BJ (cell line): ENCODE measurements at regions not wholly inside any gene's neighbourhood (a gene's known extent, or its start where the extent isn't known, plus 50 kb on each side); places are given as distances from the start of the nearest gene placed in this dataset.
"Not testable (repeated sequence)": the region's sequence is repeated elsewhere in the genome, so short reads cannot be mapped to it uniquely, and the experiment has no call there.

Experiments used
- CTCF ChIA-PET: fragments of 350-600 bp; formaldehyde crosslinking; extraction: SDS; loops from one replicate; lab custom pipeline; 2021; ENCODE audit warnings: antibody characterized with exemption, inconsistent platforms; lab: Yijun Ruan, JAX
- POLR2A ChIA-PET: fragments of 300-600 bp; sonication (Branson Sonifier 250); formaldehyde crosslinking; extraction: SDS; loops from one replicate; lab custom pipeline; 2021; ENCODE audit warnings: antibody characterized with exemption; lab: Charles Lee
- DNase-seq: peaks from one replicate; pipeline ENCODE4 v3.0.0-alpha.2; 2011; ENCODE audit warnings: low read depth
- H3K27me3 ChIP-seq: 2 replicates; pipeline ENCODE4 v1.6.0; 2011; ENCODE audit warnings: low read length; ENCODE audit not compliant: control insufficient read depth, insufficient read depth
- H3K36me3 ChIP-seq: 2 replicates; pipeline ENCODE4 v1.5.1; 2011; ENCODE audit warnings: low read length; ENCODE audit not compliant: control insufficient read depth, insufficient read depth
- H3K4me3 ChIP-seq: 2 replicates; pipeline ENCODE4 v1.5.1; 2011; ENCODE audit warnings: low read depth, mild to moderate bottlenecking, control low read depth, low read length
- TF ChIP-seq, protein P1 (sequence below): IDR thresholded peaks from 2 replicates; pipeline ENCODE4 v1.5.1; 2011; ENCODE audit warnings: low read depth, mild to moderate bottlenecking, control low read depth, inconsistent platforms, low read length, moderate library complexity; ENCODE audit not compliant: insufficient read depth

DNA sequence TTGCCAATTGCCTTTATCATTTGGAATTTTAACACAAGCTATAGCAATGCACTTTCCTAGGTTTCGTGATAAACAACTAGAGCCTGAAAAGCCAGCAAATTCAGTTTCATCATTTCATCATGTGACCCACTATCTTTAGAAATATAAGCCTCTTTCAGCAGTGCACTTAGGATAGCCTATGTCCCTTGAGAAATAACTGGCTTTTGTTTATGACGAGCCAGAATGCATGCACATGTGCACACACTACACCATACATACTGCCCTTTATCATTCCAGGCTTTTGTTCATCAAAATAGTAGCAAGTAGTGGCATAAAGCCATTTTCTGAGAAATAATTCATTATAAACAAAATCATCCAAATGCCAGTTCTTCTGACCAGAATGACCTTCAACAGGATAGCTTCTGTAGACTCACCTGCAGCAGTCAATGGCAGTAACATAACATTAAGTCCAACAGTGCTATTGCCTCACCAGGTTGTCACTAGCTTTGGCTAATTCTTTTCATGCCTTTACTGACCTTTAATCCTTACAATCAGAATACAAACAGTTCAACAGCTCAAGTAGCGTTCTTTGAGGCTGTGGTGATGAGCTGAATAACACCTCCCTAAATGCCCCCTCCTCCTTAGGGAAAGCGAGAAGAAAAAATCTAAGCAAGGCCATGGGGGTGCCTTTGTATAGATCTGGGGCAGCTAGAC lies 132.3 kb upstream of the SMARCA2 start:
- POLR2A ChIA-PET = no interaction called here
- Histone ChIP-seq H3K27me3 (no peaks in the 10 kb centered on the region), H3K4me3 (no peak overlapping the region), H3K36me3 (no peaks in the 10 kb centered on the region)
- CTCF ChIA-PET = interaction anchor here (0.6 kb wide), 1 partner anchor 1134 kb away, joined by 3 read pairs; no protein-coding TSS in a partner anchor
- TF ChIP-seq, protein P1, sequence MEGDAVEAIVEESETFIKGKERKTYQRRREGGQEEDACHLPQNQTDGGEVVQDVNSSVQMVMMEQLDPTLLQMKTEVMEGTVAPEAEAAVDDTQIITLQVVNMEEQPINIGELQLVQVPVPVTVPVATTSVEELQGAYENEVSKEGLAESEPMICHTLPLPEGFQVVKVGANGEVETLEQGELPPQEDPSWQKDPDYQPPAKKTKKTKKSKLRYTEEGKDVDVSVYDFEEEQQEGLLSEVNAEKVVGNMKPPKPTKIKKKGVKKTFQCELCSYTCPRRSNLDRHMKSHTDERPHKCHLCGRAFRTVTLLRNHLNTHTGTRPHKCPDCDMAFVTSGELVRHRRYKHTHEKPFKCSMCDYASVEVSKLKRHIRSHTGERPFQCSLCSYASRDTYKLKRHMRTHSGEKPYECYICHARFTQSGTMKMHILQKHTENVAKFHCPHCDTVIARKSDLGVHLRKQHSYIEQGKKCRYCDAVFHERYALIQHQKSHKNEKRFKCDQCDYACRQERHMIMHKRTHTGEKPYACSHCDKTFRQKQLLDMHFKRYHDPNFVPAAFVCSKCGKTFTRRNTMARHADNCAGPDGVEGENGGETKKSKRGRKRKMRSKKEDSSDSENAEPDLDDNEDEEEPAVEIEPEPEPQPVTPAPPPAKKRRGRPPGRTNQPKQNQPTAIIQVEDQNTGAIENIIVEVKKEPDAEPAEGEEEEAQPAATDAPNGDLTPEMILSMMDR = no peak
- no peak for DNase-seq

DNA sequence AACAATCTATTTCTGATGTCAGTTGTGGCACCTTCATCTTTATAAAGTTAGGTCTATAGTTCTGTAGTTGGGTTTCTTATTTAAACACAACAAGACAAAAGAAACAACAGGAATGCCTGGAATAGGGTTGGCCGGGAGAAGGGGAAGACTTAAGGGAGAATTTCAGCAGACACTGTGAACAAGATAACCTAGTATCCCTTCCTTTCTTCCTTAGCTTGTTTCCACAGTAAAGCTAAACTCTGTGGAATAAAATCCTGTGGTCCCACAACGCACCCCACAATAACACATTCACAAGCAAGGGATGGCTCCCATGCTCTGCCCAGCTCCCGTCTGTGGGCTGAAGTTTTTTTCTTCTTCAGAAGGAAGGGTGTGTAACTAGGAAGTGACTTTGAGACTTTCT lies 124.9 kb upstream of the SMARCA2 start:
- POLR2A ChIA-PET = no interaction called here
- TF ChIP-seq, protein P1 = no peak
- no peak for DNase-seq
- no peak overlapping the region for H3K4me3 ChIP-seq
- CTCF ChIA-PET = no interaction called here
- H3K27me3 ChIP-seq = no peaks in the 10 kb centered on the region
- H3K36me3 ChIP-seq = no peaks in the 10 kb centered on the region

DNA sequence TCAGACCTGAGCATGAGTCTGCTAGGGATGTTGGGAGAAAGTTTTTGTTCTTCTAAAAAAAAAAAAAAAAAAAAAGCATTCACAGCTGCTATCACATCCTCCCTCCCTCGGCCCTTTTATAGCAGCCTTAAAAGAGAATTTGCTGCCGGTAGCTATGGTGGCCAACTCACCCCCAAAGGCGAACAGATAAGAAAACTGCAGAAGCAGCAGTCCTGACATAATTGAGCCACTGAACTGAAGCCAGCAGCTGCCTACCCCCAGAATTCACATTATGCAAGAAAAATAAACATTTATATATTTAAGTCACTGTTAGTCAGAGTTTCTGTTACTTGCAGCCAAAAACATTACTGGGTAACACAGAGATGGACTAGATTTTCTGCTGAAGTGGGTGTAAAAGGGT lies 124.3 kb upstream of the SMARCA2 start:
- ChIA-PET CTCF (no interaction called here), POLR2A (no interaction called here)
- Histone ChIP-seq H3K4me3 (no peak overlapping the region), H3K27me3 (no peaks in the 10 kb centered on the region), H3K36me3 (no peaks in the 10 kb centered on the region)
- TF ChIP-seq, protein P1 = no peak
- no peak for DNase-seq

DNA sequence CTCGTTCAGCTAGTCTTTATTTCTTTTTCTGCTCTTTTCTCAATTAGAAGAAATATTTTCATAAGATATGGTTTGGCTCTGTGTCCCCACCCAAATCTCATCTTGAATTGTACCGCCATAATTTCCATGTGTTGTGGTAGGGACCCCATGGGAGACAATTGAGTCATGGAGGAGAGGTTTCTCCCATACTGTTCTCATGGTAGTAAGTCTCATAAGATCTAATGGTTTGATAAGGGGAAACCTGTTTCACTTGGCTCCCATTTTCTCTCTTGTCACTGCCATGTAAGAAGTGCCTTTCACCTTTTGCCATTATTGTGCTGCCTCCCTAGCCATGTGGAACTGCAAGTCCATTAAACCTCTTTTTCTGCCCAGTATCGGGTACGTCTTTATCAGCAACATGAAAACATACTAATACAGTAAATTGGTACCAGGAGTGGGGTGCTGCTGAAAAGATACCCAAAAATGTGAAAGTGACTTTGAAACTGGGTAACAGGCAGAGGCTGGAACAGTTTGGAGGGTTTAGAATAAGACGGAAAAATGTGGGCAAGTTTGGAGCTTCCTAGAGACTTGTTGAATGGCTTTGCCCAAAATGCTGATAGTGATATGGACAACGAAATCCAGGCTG lies 112.0 kb upstream of the SMARCA2 start:
- H3K27me3 ChIP-seq, H3K4me3 ChIP-seq, DNase-seq, POLR2A ChIA-PET, H3K36me3 ChIP-seq, CTCF ChIA-PET: not testable (repeated sequence)

DNA sequence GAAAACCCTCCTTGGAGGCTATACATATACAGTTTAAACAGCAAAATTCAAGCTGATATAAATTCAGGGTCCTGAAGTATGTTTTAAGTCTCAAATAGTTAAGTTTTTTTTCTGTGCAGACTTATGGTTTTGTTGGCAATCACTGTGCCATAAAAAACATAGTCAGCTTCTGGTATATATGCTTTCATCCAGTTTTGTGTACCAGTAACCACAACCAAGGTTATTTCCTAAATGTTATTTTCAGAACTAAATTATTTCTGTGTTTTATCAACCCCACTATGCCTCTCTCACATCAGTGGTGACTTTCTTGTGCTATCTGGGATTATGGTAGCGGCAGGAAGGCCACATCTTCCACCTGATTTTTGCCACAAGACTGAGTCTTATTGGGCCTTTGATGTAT lies 107.7 kb upstream of the SMARCA2 start:
- H3K36me3 ChIP-seq = no peaks in the 10 kb centered on the region
- no peak for DNase-seq
- H3K4me3 ChIP-seq = no peak overlapping the region
- TF ChIP-seq, protein P1 = no peak
- CTCF ChIA-PET = no interaction called here
- POLR2A ChIA-PET = no interaction called here
- no peaks in the 10 kb centered on the region for H3K27me3 ChIP-seq

DNA sequence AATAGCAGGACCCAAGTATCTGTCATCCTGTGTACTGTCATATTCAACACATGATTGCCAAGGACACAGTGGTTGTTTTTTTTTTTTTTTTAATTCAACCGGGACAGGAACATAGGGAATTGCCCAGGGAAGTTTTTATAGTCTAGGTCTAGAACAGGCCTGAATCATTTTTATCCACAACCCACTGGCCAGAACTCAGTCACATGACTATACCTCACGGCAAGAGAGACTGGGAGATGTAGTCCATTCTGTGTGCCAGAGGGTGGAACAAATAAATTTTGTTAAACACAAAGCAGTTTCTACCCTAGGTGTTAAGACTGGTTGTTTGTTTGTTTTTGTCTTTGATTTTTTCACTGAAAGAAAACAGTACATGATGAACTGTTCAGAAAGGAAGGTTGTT lies 105.8 kb upstream of the SMARCA2 start:
- Histone ChIP-seq H3K36me3 (no peaks in the 10 kb centered on the region), H3K4me3 (no peak overlapping the region), H3K27me3 (no peaks in the 10 kb centered on the region)
- POLR2A ChIA-PET = no interaction called here
- TF ChIP-seq, protein P1 = no peak
- CTCF ChIA-PET = no interaction called here
- DNase-seq = no peak
